Skin of body (tissue), 1 donor: ENCODE measurements at regions not wholly inside any gene's neighbourhood (a gene's known extent, or its start where the extent isn't known, plus 50 kb on each side); places are given as distances from the start of the nearest gene placed in this dataset.

ENCODE experiments used
- DNase-seq: peaks from one replicate; lab custom pipeline; 2025; lab: John Stamatoyannopoulos, UW

- no peak for DNase-seq
Observed at GRCh38 chr1:87194856-87195255, 133.8 kb upstream of the LMO4 start.

GRCh38 chr1:87196110-87196827, 132.4 kb upstream of the LMO4 start:
- DNase-seq: no peak

GRCh38 chr1:87197156-87197555, 131.5 kb upstream of the LMO4 start:
- no peak for DNase-seq

GRCh38 chr1:87197641-87198040, 131.0 kb upstream of the LMO4 start:
- DNase-seq: no peak

- DNase-seq: no peak
Observed at GRCh38 chr1:87200875-87201638, 127.6 kb upstream of the LMO4 start.

- DNase-seq: no peak
Observed at GRCh38 chr1:87201768-87202167, 126.9 kb upstream of the LMO4 start.

GRCh38 chr1:87202451-87202850, 126.2 kb upstream of the LMO4 start:
- no peak for DNase-seq

- DNase-seq: no peak
Observed at GRCh38 chr1:87202922-87203655, 125.6 kb upstream of the LMO4 start.

GRCh38 chr1:87203904-87204303, 124.8 kb upstream of the LMO4 start:
- no peak for DNase-seq

- no peak for DNase-seq
Observed at GRCh38 chr1:87204441-87204840, 124.2 kb upstream of the LMO4 start.

GRCh38 chr1:87204921-87205320, 123.8 kb upstream of the LMO4 start:
- DNase-seq: no peak

GRCh38 chr1:87206044-87206831, 122.4 kb upstream of the LMO4 start:
- no peak for DNase-seq

- DNase-seq: no peak
Observed at GRCh38 chr1:87208080-87208479, 120.6 kb upstream of the LMO4 start.

GRCh38 chr1:87208931-87209330, 119.7 kb upstream of the LMO4 start:
- no peak for DNase-seq

- DNase-seq: no peak
Observed at GRCh38 chr1:87210151-87210550, 118.5 kb upstream of the LMO4 start.

- peak; percentile 53 for DNase-seq
Observed at GRCh38 chr1:87212431-87213134, 116.1 kb upstream of the LMO4 start.

GRCh38 chr1:87213135-87213515, 115.6 kb upstream of the LMO4 start:
- no peak for DNase-seq

- DNase-seq: no peak
Observed at GRCh38 chr1:87215592-87215991, 113.1 kb upstream of the LMO4 start.

- no peak for DNase-seq
Observed at GRCh38 chr1:87218618-87219017, 110.1 kb upstream of the LMO4 start.

GRCh38 chr1:87219141-87219540, 109.5 kb upstream of the LMO4 start:
- no peak for DNase-seq

- no peak for DNase-seq
Observed at GRCh38 chr1:87219626-87220025, 109.1 kb upstream of the LMO4 start.
